KMS-11 (cell line): ENCODE measurements at regions not wholly inside any gene's neighbourhood (a gene's known extent, or its start where the extent isn't known, plus 50 kb on each side); places are given as distances from the start of the nearest gene placed in this dataset.
"Not testable (repeated sequence)": the region's sequence is repeated elsewhere in the genome, so short reads cannot be mapped to it uniquely, and the experiment has no call there.

Experiments
- H2AFZ ChIP-seq: fragments of 200-600 bp; sonication (generic); 2 replicates; pipeline ENCODE4 v1.6.1; 2016; ENCODE audit warnings: antibody characterized with exemption, mixed run types, low read depth
- H3K27ac ChIP-seq: fragments of 200-600 bp; sonication (generic); 2 replicates; pipeline ENCODE4 v1.6.1; 2016; ENCODE audit warnings: mild to moderate bottlenecking, mixed run types
- H3K27me3 ChIP-seq: fragments of 200-600 bp; sonication (generic); 2 replicates; pipeline ENCODE4 v1.6.1; 2017; ENCODE audit warnings: mild to moderate bottlenecking, low read depth, mixed run types, moderate library complexity; ENCODE audit not compliant: insufficient read depth
- H3K36me3 ChIP-seq: fragments of 200-600 bp; sonication (generic); 2 replicates; pipeline ENCODE4 v1.6.1; 2017; ENCODE audit warnings: mild to moderate bottlenecking, mixed run types; ENCODE audit not compliant: insufficient read depth
- H3K4me1 ChIP-seq: fragments of 200-600 bp; sonication (generic); 2 replicates; pipeline ENCODE4 v1.6.1; 2016; ENCODE audit warnings: mild to moderate bottlenecking, low read depth, mixed run types; ENCODE audit not compliant: poor library complexity, severe bottlenecking
- H3K4me2 ChIP-seq: fragments of 200-600 bp; sonication (generic); 2 replicates; pipeline ENCODE4 v1.7.0; 2016; ENCODE audit warnings: mild to moderate bottlenecking, mixed run types
- H3K4me3 ChIP-seq: fragments of 200-600 bp; sonication (generic); IDR thresholded peaks from 2 replicates; pipeline ENCODE4 v1.6.1; 2017; ENCODE audit warnings: low read depth, low read length, mixed read lengths; ENCODE audit not compliant: insufficient read depth
- H3K79me2 ChIP-seq: fragments of 200-600 bp; sonication (generic); 2 replicates; pipeline ENCODE4 v1.6.1; 2016; ENCODE audit warnings: low read depth, mixed run types; ENCODE audit not compliant: insufficient read depth
- H3K9ac ChIP-seq: fragments of 200-600 bp; sonication (generic); 2 replicates; pipeline ENCODE4 v1.6.1; 2016; ENCODE audit warnings: mild to moderate bottlenecking, mixed run types
- H4K20me1 ChIP-seq: fragments of 200-600 bp; sonication (generic); 2 replicates; pipeline ENCODE4 v1.6.1; 2016; ENCODE audit warnings: mild to moderate bottlenecking, mixed run types; ENCODE audit not compliant: insufficient read depth
- CTCF ChIP-seq: fragments of 200-600 bp; sonication (generic); conservative IDR thresholded peaks from 2 replicates; pipeline ENCODE4 v1.6.1; 2017; ENCODE audit warnings: low read depth, mild to moderate bottlenecking, antibody characterized with exemption, low read length, moderate library complexity, mixed read lengths

GRCh38 chr4:144851948-144852347, 206.0 kb downstream of the HHIP start:
- H3K9ac ChIP-seq, result no peak overlapping the region
- H3K36me3 ChIP-seq, result no peaks in the 10 kb centered on the region
- H3K4me1 ChIP-seq, result no peaks in the 10 kb centered on the region
- H3K4me3 ChIP-seq, result no peak overlapping the region
- H2AFZ ChIP-seq, result no peak overlapping the region
- no peaks in the 10 kb centered on the region for H3K27me3 ChIP-seq
- no peak overlapping the region for H3K27ac ChIP-seq
- no peaks in the 10 kb centered on the region for H4K20me1 ChIP-seq
- no peak for TF ChIP-seq CTCF
- no peaks in the 10 kb centered on the region for H3K79me2 ChIP-seq
- H3K4me2 ChIP-seq, result no peak overlapping the region

- no peak for TF ChIP-seq CTCF
- H3K27ac ChIP-seq, result no peak overlapping the region
- H3K27me3 ChIP-seq, result no peaks in the 10 kb centered on the region
- H3K4me1 ChIP-seq, result no peaks in the 10 kb centered on the region
- H3K79me2 ChIP-seq, result no peaks in the 10 kb centered on the region
- no peaks in the 10 kb centered on the region for H4K20me1 ChIP-seq
- no peak overlapping the region for H2AFZ ChIP-seq
- H3K9ac ChIP-seq, result no peak overlapping the region
- no peak overlapping the region for H3K4me2 ChIP-seq
- no peaks in the 10 kb centered on the region for H3K36me3 ChIP-seq
- H3K4me3 ChIP-seq, result no peak overlapping the region
These were observed 215.5 kb downstream of the HHIP start for GRCh38 chr4:144861471-144861870.

- Histone ChIP-seq H3K9ac (no peak overlapping the region), H4K20me1 (no peaks in the 10 kb centered on the region), H3K36me3 (no peaks in the 10 kb centered on the region), H3K4me2 (no peak overlapping the region), H3K4me3 (no peak overlapping the region), H3K27me3 (no peaks in the 10 kb centered on the region), H2AFZ (no peak overlapping the region), H3K79me2 (no peaks in the 10 kb centered on the region), H3K27ac (no peak overlapping the region), H3K4me1 (no peaks in the 10 kb centered on the region)
- TF ChIP-seq CTCF, result no peak
These were observed 216.3 kb downstream of the HHIP start for GRCh38 chr4:144862210-144862609.

GRCh38 chr4:144864891-144865290, 218.9 kb downstream of the HHIP start:
- H3K27me3 ChIP-seq, H4K20me1 ChIP-seq, H3K79me2 ChIP-seq, H3K36me3 ChIP-seq, H3K4me3 ChIP-seq, H3K4me1 ChIP-seq, H2AFZ ChIP-seq, H3K4me2 ChIP-seq, H3K27ac ChIP-seq, H3K9ac ChIP-seq: not testable (repeated sequence)

GRCh38 chr4:144868309-144868708, 222.4 kb downstream of the HHIP start:
- H3K4me1 ChIP-seq, result no peaks in the 10 kb centered on the region
- H3K4me2 ChIP-seq, result no peak overlapping the region
- H4K20me1 ChIP-seq, result no peaks in the 10 kb centered on the region
- no peaks in the 10 kb centered on the region for H3K27me3 ChIP-seq
- no peaks in the 10 kb centered on the region for H3K79me2 ChIP-seq
- no peak overlapping the region for H3K9ac ChIP-seq
- no peak for TF ChIP-seq CTCF
- no peak overlapping the region for H3K4me3 ChIP-seq
- H2AFZ ChIP-seq, result no peak overlapping the region
- H3K27ac ChIP-seq, result no peak overlapping the region
- H3K36me3 ChIP-seq, result no peaks in the 10 kb centered on the region
